B cell (primary cell): ENCODE measurements at regions not wholly inside any gene's neighbourhood (a gene's known extent, or its start where the extent isn't known, plus 50 kb on each side); places are given as distances from the start of the nearest gene placed in this dataset.

Source experiments
- ATAC-seq: fragments of 200-7000 bp; cut with Tn5 transposase; one replicate; pipeline ENCODE4 v1.10.0; 2021; ENCODE audit warnings: low read depth, mild to moderate bottlenecking, moderate number of reproducible peaks, moderate library complexity
- CTCF ChIA-PET: fragments of 350-600 bp; sonication (Branson Sonifier 250); formaldehyde crosslinking; loops from one replicate; lab custom pipeline; 2021; ENCODE audit warnings: antibody characterized with exemption, inconsistent platforms; lab: Charles Lee
- POLR2A ChIA-PET: fragments of 350-600 bp; sonication (Branson Sonifier 250); formaldehyde crosslinking; loops from one replicate; lab custom pipeline; 2021; ENCODE audit warnings: antibody characterized with exemption; lab: Charles Lee
- DNase-seq: peaks from one replicate; pipeline ENCODE4 v3.0.0; 2013
- H2AFZ ChIP-seq: 2 replicates; pipeline ENCODE4 v1.6.1; 2012; ENCODE audit warnings: mild to moderate bottlenecking, low read depth, low read length; ENCODE audit not compliant: insufficient read depth, poor library complexity, severe bottlenecking
- H3K27ac ChIP-seq, 2 donors: 1 replicate in 1 of 2; 2 replicates in 1 of 2; pipeline ENCODE4 v1.5.1; 2012 to 2013; ENCODE audit warnings: low read length in 2 of 2, mild to moderate bottlenecking in 2 of 2, moderate library complexity in 1 of 2
- H3K27me3 ChIP-seq, 4 experiments: fragments of 200-600 bp in 1 of 4; sonication (generic) in 1 of 4; replicated peaks in 1 of 4; 1 replicate in 2 of 4; 2 replicates in 2 of 4; pipeline versions ENCODE4 v1.6.1 to v1.7.0; 2013 to 2016; ENCODE audit warnings: low read length in 3 of 4, mild to moderate bottlenecking in 2 of 4, mixed read lengths in 1 of 4, moderate library complexity in 1 of 4; ENCODE audit not compliant: insufficient read depth in 4 of 4, control insufficient read depth in 3 of 4; ENCODE audit errors: control extremely low read depth in 1 of 4
- H3K36me3 ChIP-seq, 2 experiments: replicated peaks in 1 of 2; 1 replicate in 1 of 2; 2 replicates in 1 of 2; pipeline versions ENCODE4 v1.6.1 to v1.7.1; 2013; ENCODE audit warnings: low read length in 1 of 2; ENCODE audit not compliant: insufficient read depth in 2 of 2, control insufficient read depth in 1 of 2; ENCODE audit errors: control extremely low read depth in 1 of 2, extremely low read depth in 1 of 2
- H3K4me1 ChIP-seq, 2 donors: fragments of 200-600 bp in 1 of 2; sonication (generic) in 1 of 2; 1 replicate in 1 of 2; 2 replicates in 1 of 2; pipeline versions ENCODE4 v1.5.1 to v1.6.1; 2013 to 2017; ENCODE audit warnings: low read length in 2 of 2; ENCODE audit not compliant: control insufficient read depth in 2 of 2, insufficient read depth in 2 of 2
- H3K4me2 ChIP-seq: replicated peaks from 2 replicates; pipeline ENCODE3; 2012; ENCODE audit warnings: mild to moderate bottlenecking, low read depth, low read length; ENCODE audit not compliant: poor library complexity, severe bottlenecking
- H3K4me3 ChIP-seq, 5 experiments: fragments of 200-600 bp in 1 of 5; sonication (generic) in 1 of 5; 1 replicate in 3 of 5; 2 replicates in 2 of 5; pipeline versions ENCODE4 v1.5.1 to v1.7.0; 2011 to 2016; ENCODE audit warnings: low read length in 4 of 5, mild to moderate bottlenecking in 4 of 5, low read depth in 2 of 5, control low read depth in 1 of 5, moderate library complexity in 1 of 5; ENCODE audit not compliant: insufficient read depth in 1 of 5; ENCODE audit errors: control extremely low read depth in 1 of 5, extremely low read depth in 1 of 5
- H3K79me2 ChIP-seq: fragments of 200-600 bp; sonication (generic); one replicate; pipeline ENCODE4 v1.6.0; 2016; ENCODE audit warnings: low read length; ENCODE audit not compliant: control insufficient read depth, insufficient read depth
- H3K9ac ChIP-seq: fragments of 200-600 bp; sonication (generic); 2 replicates; pipeline ENCODE4 v1.6.1; 2017; ENCODE audit warnings: mild to moderate bottlenecking, low read length, moderate library complexity
- H3K9me3 ChIP-seq, 3 donors: one replicate each; pipeline versions ENCODE4 v1.6.1 to v1.7.1; 2013; ENCODE audit warnings: low read length in 2 of 3; ENCODE audit not compliant: control insufficient read depth in 2 of 3, insufficient read depth in 1 of 3; ENCODE audit errors: control extremely low read depth in 1 of 3
- H4K20me1 ChIP-seq: 2 replicates; pipeline ENCODE4 v1.6.0; 2012; ENCODE audit warnings: mild to moderate bottlenecking, low read length; ENCODE audit not compliant: insufficient read depth, control insufficient read depth, poor library complexity, severe bottlenecking
- H3K27ac Mint-ChIP-seq: one replicate; pipeline ENCODE4 v1.8.0; 2021; ENCODE audit warnings: mixed read lengths
- H3K27me3 Mint-ChIP-seq: one replicate; pipeline ENCODE4 v1.8.0; 2021; ENCODE audit warnings: mixed read lengths
- H3K4me1 Mint-ChIP-seq: one replicate; pipeline ENCODE4 v1.8.0; 2021; ENCODE audit warnings: mixed read lengths
- H3K4me3 Mint-ChIP-seq: one replicate; pipeline ENCODE4 v1.8.0; 2021; ENCODE audit warnings: mixed read lengths
- H3K9me3 Mint-ChIP-seq: one replicate; pipeline ENCODE4 v1.8.0; 2022; ENCODE audit warnings: mixed read lengths; ENCODE audit not compliant: insufficient read depth
- CTCF ChIP-seq: fragments of 200-600 bp; IDR thresholded peaks from one replicate; pipeline ENCODE4 v1.8.0; 2022; ENCODE audit warnings: antibody characterized with exemption, mild to moderate bottlenecking
- EZH2 ChIP-seq: IDR thresholded peaks from 2 replicates; pipeline ENCODE4 v1.6.1; 2012; ENCODE audit warnings: borderline replicate concordance, low read depth, mild to moderate bottlenecking, moderate library complexity, low read length; ENCODE audit not compliant: insufficient read depth, poor library complexity, severe bottlenecking
- WGBS: methylation state at CpG from one replicate; pipeline ENCODE4 v1.1.5; 2013; ENCODE audit warnings: missing lambda C conversion rate; ENCODE audit not compliant: insufficient coverage; 5-methylcytosine and 5-hydroxymethylcytosine counted together
- intact Hi-C: fragments of 100-400 bp; cut with micrococcal nuclease; formaldehyde crosslinking; loops from one replicate; pipeline ENCODE4 v1.10.0; 2022

- Mint-ChIP-seq H3K4me1 (peaks cover 50% of the 10 kb centered on the region), H3K9me3 (no peaks in the 10 kb centered on the region), H3K4me3 (no peak overlapping the region), H3K27ac (peak overlapping the region; percentile 10), H3K27me3 (no peaks in the 10 kb centered on the region)
- CTCF ChIA-PET = interaction anchor here (1.2 to 17.5 kb wide), 6 partner anchors 26 to 223 kb away, joined by 5 to 577 read pairs (median 65); no protein-coding TSS in a partner anchor
- intact Hi-C loops = loop anchor here (5.0 to 10.0 kb wide), 3 partner anchors 65 to 402 kb away; partner anchors contain the start of gene RPIA
- ATAC-seq = no peak
- H3K4me1 ChIP-seq = peaks cover 32 to 42% of the 10 kb centered on the region in 2 donors
- H3K9ac ChIP-seq = no peak overlapping the region
- no peak overlapping the region for H3K27ac ChIP-seq
- H3K4me3 ChIP-seq = no peak overlapping the region
- TF ChIP-seq EZH2 (no peak), CTCF (no peak)
- H4K20me1 ChIP-seq = no peaks in the 10 kb centered on the region
- 91% methylated on average over 2 of the region's 5 CpGs for WGBS
- no peaks in the 10 kb centered on the region for H3K36me3 ChIP-seq
- no peak for DNase-seq
- peaks cover 26% of the 10 kb centered on the region for H3K79me2 ChIP-seq
- H3K4me2 ChIP-seq = no peak overlapping the region
- H3K9me3 ChIP-seq = peaks cover 0 to 3% (median 1%) of the 10 kb centered on the region in 3 donors
- no peaks in the 10 kb centered on the region for H3K27me3 ChIP-seq
- H2AFZ ChIP-seq = no peak overlapping the region
- POLR2A ChIA-PET = no interaction called here
These were observed 138.4 kb downstream of the RPIA start for GRCh38 chr2:88829607-88830463.
